MCF 10A (cell line): ENCODE measurements at regions not wholly inside any gene's neighbourhood (a gene's known extent, or its start where the extent isn't known, plus 50 kb on each side); places are given as distances from the start of the nearest gene placed in this dataset.

Experiments
- BruUV-seq: library from RNA; stranded (reverse); fragments of 400-500 nt; replicated peaks from 2 replicates; lab custom pipeline; 2021; lab: Mats Ljungman, UMichigan
- CTCF ChIA-PET: fragments of 300-600 bp; sonication (Branson Sonifier 250); formaldehyde crosslinking; extraction: SDS; loops from one replicate; lab custom pipeline; 2021; ENCODE audit warnings: antibody characterized with exemption, inconsistent platforms; lab: Yijun Ruan, JAX
- POLR2A ChIA-PET: fragments of 300-600, 350-650 bp; sonication (Branson Sonifier 250); formaldehyde crosslinking; extraction: SDS; loops from one replicate; lab custom pipeline; 2020; ENCODE audit warnings: antibody characterized with exemption, inconsistent platforms; lab: Yijun Ruan, JAX
- DNase-seq: peaks from one replicate; pipeline ENCODE4 v3.0.0-alpha.2; 2018; ENCODE audit not compliant: unreplicated experiment
- H3K27ac Mint-ChIP-seq: one replicate; pipeline ENCODE4 v1.8.0; 2022; ENCODE audit warnings: mild to moderate bottlenecking, low read depth, mixed read lengths; ENCODE audit not compliant: unreplicated experiment
- H3K27me3 Mint-ChIP-seq: one replicate; pipeline ENCODE4 v1.8.0; 2022; ENCODE audit warnings: mixed read lengths; ENCODE audit not compliant: insufficient read depth, unreplicated experiment
- H3K36me3 Mint-ChIP-seq: one replicate; pipeline ENCODE4 v1.8.0; 2022; ENCODE audit warnings: mild to moderate bottlenecking, moderate library complexity, mixed read lengths; ENCODE audit not compliant: insufficient read depth, unreplicated experiment
- H3K4me1 Mint-ChIP-seq: one replicate; pipeline ENCODE4 v1.8.0; 2022; ENCODE audit warnings: mixed read lengths; ENCODE audit not compliant: insufficient read depth, unreplicated experiment
- H3K4me3 Mint-ChIP-seq: one replicate; pipeline ENCODE4 v1.8.0; 2022; ENCODE audit warnings: mild to moderate bottlenecking, moderate library complexity, mixed read lengths; ENCODE audit not compliant: unreplicated experiment
- H3K9me3 Mint-ChIP-seq: one replicate; pipeline ENCODE4 v1.8.0; 2022; ENCODE audit warnings: mixed read lengths; ENCODE audit not compliant: unreplicated experiment
- intact Hi-C: fragments of 100-400 bp; cut with micrococcal nuclease; formaldehyde crosslinking; loops from 2 replicates; pipeline ENCODE4 v1.14.1; 2022
- TF ChIP-seq, protein P1 (sequence below): fragments of 200-600 bp; IDR thresholded peaks from one replicate; pipeline ENCODE4 v1.8.0; 2022; ENCODE audit warnings: antibody characterized with exemption, mild to moderate bottlenecking; ENCODE audit not compliant: unreplicated experiment

DNA sequence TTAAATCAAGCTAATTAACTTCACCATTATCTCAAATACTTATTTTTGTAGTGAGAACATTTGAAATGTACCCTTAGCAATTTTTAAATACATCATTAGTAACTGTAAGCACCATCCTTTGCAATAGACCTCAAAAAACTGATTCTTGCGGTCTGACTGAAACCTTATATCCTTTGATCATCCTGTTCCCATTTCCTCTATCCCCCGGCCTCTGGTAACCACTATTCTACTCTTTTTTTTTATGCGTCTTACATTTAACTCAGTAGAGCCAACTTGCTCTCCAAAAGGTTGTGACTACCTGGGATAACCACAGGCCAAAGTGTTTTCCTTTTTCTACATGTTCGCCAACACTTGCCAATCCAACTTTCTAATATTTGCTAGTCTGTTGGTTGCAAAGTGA is 106.1 kb downstream of the IRX1 start:
- no peaks in the 10 kb centered on the region for H3K4me1 Mint-ChIP-seq
- POLR2A ChIA-PET: no interaction called here
- no peaks in the 10 kb centered on the region for H3K27me3 Mint-ChIP-seq
- H3K4me3 Mint-ChIP-seq: no peak overlapping the region
- CTCF ChIA-PET: no interaction called here
- no peak for DNase-seq
- no peaks in the 10 kb centered on the region for H3K36me3 Mint-ChIP-seq
- intact Hi-C loops: no loop called here
- H3K27ac Mint-ChIP-seq: no peak overlapping the region
- no TSS peak for BruUV-seq
- peaks cover 2% of the 10 kb centered on the region for H3K9me3 Mint-ChIP-seq
- TF ChIP-seq, protein P1, sequence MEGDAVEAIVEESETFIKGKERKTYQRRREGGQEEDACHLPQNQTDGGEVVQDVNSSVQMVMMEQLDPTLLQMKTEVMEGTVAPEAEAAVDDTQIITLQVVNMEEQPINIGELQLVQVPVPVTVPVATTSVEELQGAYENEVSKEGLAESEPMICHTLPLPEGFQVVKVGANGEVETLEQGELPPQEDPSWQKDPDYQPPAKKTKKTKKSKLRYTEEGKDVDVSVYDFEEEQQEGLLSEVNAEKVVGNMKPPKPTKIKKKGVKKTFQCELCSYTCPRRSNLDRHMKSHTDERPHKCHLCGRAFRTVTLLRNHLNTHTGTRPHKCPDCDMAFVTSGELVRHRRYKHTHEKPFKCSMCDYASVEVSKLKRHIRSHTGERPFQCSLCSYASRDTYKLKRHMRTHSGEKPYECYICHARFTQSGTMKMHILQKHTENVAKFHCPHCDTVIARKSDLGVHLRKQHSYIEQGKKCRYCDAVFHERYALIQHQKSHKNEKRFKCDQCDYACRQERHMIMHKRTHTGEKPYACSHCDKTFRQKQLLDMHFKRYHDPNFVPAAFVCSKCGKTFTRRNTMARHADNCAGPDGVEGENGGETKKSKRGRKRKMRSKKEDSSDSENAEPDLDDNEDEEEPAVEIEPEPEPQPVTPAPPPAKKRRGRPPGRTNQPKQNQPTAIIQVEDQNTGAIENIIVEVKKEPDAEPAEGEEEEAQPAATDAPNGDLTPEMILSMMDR: no peak

DNA sequence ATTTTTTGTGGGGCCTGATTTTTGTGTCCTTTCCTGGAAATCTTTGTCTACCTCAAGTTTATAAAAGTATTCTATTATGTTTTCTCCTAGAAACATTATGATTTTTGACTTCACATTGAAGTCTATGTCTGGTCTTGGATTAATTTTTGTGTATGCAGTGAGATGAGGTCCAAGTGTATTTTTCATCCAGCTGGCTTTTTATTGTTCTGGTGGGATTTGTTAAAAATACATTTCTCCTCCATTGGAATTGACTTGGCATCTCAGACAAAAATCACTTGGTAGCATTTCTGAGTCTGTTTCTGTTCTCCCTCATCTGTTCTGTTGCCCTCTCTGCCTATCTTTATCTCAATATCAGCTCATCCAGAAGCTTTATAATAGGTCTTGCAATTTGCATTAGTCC is 109.0 kb downstream of the IRX1 start:
- TF ChIP-seq, protein P1: no peak
- POLR2A ChIA-PET: no interaction called here
- Mint-ChIP-seq H3K36me3 (no peaks in the 10 kb centered on the region), H3K27me3 (no peaks in the 10 kb centered on the region), H3K27ac (no peak overlapping the region), H3K9me3 (peaks cover 8% of the 10 kb centered on the region), H3K4me1 (no peaks in the 10 kb centered on the region), H3K4me3 (no peak overlapping the region)
- intact Hi-C loops: no loop called here
- DNase-seq: no peak
- no TSS peak for BruUV-seq
- CTCF ChIA-PET: interaction anchor here (0.5 to 0.8 kb wide), 2 partner anchors 352 to 950 kb away, joined by 3 read pairs; no protein-coding TSS in a partner anchor

DNA sequence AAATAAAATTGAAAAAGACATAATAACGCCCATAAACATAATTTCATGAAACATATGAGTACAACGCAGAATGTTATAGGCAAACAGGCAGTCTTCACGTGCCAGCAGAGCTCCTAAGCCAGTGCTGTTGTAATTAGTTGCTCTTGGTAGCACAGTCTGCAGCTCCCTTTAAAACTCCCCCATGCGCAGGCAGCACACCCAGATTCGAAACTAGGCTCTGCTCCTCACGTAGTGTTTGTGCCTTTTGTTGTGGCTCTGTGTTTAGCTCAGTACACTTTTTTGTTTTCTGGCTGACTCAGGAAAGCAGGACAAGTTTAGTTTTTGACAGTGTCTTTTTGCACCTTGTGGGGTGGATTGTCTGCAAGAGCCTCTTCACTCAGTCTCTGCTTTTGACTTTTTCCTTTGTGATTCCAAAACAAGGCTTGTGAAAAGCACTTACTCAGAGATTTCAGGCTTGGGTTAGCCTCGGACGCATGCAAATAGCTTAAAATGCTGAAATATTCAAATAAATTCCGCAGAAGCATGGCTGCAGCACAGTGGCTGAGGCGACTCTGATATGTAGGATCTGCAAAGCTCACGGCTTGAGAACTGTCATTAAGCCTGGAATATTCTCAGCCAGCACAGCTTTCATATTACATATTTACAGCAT is 113.6 kb downstream of the IRX1 start:
- TF ChIP-seq, protein P1: no peak
- H3K4me1 Mint-ChIP-seq: no peaks in the 10 kb centered on the region
- H3K36me3 Mint-ChIP-seq: no peaks in the 10 kb centered on the region
- peaks cover 25% of the 10 kb centered on the region for H3K9me3 Mint-ChIP-seq
- DNase-seq: no peak
- H3K27me3 Mint-ChIP-seq: no peaks in the 10 kb centered on the region
- H3K27ac Mint-ChIP-seq: no peak overlapping the region
- intact Hi-C loops: no loop called here
- no peak overlapping the region for H3K4me3 Mint-ChIP-seq
- ChIA-PET POLR2A (no interaction called here), CTCF (no interaction called here)
- no TSS peak for BruUV-seq

DNA sequence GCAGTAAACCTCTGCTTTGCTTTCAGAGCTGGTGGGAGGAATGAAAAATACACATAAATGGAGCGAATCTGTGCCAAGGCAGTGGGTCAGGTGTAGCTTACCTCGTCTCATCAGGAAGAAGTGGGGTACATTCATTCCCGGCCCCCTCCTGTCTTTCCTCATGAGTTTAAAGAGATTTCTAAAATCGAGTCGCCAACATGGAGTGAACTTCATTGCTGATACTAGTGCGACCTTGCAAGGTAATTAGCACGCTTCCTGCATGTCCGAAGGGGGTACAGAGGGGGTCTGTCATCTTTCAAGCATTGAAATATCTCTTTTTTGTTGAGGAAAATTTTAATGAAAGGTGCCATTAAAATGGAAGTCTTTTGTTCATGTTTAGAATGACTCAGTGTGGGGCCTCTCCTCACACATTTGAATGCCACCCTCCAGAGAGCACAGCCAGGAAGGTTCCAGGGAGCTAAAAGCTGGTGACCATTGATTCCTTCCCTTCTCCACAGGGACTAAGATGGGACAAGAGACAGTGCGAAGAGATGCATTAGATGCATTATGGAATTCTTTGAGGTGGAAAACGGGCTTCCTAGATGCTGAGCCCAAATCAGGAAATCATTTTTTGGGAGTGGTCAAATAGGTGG is 114.2 kb downstream of the IRX1 start:
- Mint-ChIP-seq H3K27ac (no peak overlapping the region), H3K27me3 (no peaks in the 10 kb centered on the region), H3K9me3 (peaks cover 30% of the 10 kb centered on the region), H3K4me3 (no peak overlapping the region), H3K36me3 (no peaks in the 10 kb centered on the region), H3K4me1 (no peaks in the 10 kb centered on the region)
- POLR2A ChIA-PET: no interaction called here
- DNase-seq: no peak
- no TSS peak for BruUV-seq
- TF ChIP-seq, protein P1: no peak
- intact Hi-C loops: loop anchor here (2.0 kb wide), 1 partner anchor 37 kb away; no protein-coding TSS in a partner anchor
- CTCF ChIA-PET: no interaction called here
